GM21737 (cell line): ENCODE measurements at regions not wholly inside any gene's neighbourhood (a gene's known extent, or its start where the extent isn't known, plus 50 kb on each side); places are given as distances from the start of the nearest gene placed in this dataset.
"Not testable (repeated sequence)": the region's sequence is repeated elsewhere in the genome, so short reads cannot be mapped to it uniquely, and the experiment has no call there.

Source experiments
- ATAC-seq: cut with Tn5 transposase; IDR thresholded peaks from one replicate; pipeline ENCODE4 v1.9.1; 2021; ENCODE audit warnings: mild to moderate bottlenecking, moderate library complexity; ENCODE audit not compliant: unreplicated experiment

DNA sequence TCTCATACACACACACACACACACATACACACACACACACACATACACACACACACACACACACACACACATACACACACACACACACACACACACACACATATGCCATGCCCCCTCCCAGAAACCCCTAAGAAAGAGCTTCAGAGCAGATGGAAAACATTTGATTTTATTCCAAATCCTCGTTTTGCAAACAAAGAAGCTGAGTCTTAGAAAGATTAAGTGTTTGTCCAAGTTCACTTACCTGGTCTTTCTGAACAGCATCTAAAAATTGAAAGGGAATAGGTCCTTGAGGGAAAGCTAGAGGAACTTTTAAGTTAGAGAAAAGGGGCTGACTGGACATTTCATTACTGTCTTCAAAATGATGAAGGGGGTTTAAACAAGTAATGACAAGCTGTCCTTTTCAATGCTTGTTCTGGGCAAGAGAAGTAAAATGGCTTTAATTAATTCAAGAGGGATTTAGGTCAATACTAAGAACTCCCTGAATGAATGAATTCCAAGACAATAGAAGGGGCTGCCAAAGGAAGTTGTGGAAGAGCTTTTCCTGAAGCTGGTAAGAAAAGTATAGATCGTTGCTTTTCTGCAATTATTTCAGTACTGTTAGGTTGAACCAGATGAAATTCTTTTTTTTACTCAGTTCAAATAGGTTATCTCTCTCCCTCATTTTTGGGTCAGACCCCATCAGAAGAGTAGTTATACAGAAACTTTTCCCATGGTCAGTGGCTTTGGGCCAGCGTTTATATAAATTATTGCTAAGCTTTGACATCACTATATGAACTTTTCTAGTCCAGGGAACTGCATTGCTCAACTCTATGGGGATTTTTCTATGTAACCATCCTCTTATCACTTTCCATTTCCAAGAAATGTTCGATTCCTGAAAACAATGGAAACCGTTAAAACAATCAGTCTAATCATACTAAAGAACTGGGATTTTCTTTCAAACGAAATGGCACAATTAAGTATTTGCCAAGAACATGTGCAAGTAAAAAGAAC, 261.4 kb downstream of the MTERF1 start:
- ATAC-seq, result no peak

DNA sequence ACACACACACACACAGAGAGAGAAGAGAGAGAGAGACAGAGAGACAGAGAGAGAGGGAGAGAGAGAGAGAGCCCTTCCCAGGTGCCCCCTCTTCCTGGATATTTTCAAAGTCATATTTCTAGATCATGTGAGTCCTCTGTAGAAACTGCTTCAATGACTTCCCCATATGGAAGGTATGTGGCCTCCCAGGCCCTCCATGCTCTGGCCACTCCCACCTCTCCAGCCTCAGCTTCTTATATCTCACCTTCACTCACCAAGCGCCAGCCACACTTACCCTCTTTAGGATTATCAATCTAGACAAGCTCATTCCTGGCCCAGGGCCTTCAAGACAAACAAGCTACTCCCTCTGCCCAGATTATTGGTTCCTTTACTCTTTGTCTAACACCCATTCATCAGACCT, 259.7 kb downstream of the MTERF1 start:
- no peak for ATAC-seq

DNA sequence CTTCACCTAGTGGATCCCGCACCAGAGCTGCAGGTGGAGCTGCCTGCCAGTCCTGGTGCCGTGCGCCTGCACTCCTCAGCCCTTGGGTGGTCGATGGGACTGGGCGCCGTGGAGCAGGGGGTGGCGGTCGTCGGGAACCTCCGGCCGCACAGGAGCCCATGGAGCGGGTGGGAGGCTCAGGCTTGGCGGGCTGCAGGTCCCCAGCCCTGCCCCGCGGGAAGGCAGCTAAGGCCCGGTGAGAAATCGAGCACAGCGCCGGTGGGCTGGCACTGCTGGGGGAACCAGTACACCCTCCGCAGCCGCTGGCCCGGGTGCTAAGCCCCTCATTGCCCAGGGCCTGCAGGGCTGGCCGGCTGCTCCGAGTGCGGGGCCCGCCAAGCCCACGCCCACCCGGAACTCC, 253.2 kb downstream of the MTERF1 start:
- ATAC-seq, result not testable (repeated sequence)

DNA sequence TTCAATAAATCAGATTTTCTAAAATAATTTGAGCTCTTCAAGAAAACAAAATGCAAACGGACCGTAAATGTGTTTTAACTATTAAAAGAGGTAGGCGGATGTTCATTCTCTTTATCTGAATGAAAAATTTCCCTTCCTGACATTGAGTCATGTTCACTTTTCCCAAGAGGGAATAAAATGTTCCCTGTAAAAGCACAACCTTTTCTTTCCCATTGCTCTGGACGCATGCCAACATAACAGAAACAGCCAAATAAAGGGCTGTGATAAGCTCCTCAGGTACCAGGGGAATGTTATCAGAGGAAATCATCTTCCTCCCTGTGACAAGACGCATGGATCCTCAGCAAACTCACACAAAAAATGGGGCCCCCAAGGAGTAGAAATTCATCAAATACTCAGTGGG, 251.8 kb downstream of the MTERF1 start:
- ATAC-seq, result no peak

DNA sequence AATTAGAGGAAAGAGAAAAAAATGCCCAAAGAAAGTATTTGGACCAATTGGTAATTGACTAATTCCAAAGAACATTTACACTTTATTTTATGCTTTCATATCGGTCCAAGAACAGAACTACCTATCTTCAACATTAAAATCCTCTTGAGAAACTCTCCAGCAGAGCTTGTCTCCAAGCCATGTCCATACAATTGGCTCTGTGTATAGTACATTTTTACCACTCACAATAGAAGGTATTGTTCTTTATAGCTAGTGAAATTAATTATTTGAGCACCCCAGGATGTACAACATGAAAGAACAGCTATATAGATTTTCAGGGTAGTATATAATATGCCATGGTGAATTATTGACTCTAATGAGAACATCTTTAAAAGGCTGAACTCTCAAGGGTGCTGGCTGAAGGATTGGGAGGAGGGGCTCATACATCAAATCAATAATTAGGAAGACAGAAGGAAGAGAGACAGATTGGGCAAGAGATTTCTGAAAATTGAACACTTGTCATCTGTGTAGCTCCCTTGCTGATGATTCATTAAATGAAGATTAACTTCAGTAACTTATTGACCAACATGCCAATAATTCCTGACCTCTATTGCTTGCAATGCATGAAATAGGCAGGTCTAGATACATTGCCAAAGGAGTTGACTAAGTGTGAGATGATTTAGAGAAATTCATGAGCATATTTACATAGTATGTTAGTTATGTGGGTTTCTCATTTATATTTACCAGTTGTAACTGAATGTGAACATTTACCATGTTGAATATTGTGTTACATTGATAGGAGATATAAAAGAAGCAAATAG, 249.7 kb downstream of the MTERF1 start:
- no peak for ATAC-seq

DNA sequence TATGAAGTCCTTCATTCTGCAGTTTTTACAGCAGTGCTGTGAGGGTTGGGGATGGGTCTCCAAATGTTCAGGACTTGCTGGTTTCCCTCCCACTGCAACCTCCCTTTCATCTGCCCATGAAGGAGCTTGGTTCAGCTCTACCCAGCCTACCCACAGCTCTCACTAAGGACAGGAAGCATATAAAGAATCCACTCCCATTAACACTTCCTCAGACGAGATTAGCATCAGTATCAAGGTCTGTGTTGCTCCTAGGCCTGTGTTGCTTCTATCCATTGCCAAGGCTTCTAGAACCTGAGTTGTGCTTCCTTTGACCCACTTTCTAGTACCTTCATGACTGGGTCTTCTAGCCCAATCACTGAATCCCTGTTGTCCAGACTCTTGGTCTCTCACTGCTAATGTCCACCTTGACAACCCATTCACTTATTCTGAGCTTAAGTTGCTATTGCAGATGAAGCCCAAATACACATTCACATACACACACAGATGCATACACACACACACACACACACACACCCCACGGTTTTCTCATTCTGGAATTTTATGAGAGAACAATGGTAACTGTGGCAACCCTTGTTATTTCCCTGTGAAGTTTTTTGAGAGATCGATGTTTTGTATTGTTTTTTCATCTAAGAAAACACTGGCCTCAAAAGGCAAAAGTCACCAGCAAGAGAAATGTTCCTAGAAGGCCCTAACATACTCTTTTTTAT, 248.1 kb downstream of the MTERF1 start:
- no peak for ATAC-seq

DNA sequence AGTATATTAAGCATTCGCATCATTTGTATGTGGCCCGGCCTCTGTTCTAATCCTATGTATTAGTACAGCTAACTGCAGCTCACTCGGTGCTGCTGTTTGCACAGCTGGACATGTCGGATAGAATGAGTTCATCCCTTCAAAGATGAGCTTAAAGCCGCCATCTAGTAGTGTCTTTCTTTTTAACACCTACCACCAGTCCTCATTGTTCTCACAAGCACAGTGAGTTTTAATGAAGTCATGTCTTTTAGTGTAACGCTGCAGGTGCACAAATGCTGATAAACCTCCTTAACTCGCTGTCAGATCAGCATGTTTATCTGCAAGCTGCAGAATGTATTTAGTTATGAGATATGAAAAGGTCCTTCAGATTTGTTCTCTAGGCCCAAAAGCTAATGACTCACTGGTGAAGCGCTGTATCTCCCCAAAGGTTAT, 247.5 kb downstream of the MTERF1 start:
- no peak for ATAC-seq

DNA sequence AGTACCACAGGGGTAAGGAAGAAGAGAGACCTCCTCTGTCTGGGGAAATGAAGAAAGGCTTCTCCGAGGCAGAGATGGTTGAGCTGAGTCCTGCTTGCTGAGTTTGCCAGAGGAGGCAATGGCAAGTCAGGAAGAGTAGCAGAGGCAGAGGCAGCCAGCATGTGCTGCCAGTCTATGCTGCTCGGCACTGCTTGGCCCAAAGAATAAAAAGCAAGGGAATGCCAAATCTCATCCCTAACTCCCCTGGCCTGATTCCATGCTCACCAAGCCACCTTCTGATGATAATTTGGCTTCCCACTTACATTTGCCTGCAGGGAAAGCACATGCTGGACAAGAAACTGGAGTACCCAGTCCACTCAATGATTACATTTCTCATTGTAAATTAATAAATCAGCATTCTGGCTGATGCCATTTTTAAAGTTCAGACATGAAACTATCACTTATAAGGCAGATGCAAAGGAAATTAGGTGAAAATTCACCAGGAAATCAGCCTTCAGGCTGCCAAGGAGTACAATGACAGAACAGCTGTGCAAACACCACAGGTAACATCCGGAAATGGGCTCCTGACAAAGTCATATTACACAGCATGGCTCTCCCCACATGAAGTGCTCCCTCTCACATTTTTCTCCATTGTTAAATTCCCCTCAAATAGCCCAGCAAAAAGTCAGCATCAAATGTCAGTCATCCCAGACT, 245.9 kb downstream of the MTERF1 start:
- ATAC-seq, result no peak

DNA sequence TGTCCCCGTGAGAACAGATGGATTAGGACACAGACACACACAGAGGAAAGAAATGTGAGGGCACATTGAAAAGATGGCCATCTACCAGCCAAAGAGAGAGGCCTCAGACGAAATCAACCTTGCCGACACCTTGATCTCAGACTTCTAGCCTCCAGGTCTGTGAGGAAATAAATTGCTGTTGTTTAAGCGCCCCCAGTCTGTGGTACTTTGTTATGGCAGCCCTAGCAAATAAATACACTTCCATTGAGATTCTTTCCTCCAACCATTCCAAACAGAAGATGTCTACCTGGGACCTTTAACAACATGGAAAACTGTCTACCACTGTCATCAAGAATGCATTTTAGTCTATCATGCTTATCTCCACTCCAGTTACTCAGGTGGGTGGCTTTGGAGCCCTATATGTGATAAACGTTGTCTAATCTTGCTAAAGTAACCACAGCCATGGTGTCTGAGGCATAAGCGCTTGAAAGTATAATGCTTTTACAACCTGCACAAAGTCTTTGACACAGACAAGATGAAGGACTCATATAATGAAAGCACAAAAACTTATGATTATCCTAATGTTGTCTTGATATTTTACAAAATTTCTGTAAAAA, 244.3 kb downstream of the MTERF1 start:
- no peak for ATAC-seq

DNA sequence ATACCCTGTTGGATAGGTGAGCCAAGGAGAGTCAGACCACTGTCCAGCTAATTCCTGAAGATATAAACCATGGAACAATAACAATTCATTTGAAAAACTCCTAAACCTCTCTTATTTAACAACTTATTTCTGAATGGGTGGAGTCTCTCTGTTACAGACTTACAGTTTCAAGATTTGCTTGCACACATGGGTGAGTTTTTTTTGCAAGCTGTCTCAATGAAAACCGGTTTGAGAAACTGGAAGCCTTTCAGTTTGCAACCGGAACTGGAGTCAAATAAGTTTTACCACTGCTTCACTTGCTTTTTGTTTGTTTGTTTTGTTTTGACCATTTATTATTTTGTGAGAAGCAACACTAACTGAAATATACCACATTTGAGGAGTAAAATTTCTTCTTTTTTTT, 243.8 kb downstream of the MTERF1 start:
- ATAC-seq, result no peak

DNA sequence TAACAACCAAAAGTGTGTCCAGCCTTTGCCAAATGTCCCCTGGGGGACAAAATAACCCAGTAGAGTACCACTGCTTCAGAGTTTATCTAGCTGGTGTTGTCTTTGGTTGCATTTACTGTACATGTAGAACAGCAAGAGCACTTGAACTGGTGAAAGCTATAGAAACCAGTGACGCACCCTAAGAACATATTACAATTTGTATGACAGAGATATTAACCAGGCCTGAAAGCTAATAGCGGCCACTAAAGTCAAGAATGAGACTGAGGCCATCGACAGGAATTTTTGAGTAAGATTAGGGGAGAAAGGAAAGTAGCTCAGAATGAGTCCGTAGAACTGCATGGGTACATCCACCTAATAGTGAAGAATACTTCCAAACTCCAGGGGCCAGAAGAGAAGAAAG, 236.2 kb downstream of the MTERF1 start:
- no peak for ATAC-seq

DNA sequence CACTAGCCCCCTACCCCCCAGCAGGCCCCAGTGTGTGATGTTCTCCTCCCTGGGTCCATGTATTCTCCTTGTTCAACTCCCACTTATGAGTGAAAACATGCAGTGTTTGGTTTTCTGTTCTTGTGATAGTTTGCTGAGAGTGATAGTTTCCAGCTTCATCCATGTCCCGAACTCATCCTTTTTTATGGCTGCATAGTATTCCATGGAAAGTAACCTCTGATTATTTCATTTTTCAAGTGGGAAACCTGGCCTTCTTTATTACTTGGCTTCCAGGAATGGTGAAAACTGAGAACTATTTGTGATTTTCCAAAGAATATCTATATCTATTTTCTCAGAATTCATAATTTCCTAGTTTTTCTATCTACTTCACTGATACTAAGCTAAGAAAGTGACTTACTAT, 235.0 kb downstream of the MTERF1 start:
- no peak for ATAC-seq

DNA sequence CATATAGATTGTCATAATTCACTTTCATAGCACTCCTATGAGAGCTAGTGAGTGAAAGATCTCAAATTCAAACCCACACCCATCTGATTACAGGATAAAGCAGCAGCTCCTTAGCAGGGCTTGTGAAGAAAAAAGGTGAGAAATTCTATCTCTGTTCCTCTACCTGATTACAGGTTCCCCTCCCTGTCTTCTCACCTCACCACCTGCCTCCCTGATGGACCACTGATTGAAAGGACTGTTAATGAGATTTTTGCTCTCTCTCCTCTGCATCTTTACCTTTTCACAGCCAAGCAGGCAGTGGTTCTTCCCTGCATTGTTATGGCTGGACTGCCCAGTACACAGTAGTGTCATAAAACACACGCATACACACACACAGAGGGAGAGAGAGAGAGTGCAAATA, 228.5 kb downstream of the MTERF1 start:
- ATAC-seq, result no peak

DNA sequence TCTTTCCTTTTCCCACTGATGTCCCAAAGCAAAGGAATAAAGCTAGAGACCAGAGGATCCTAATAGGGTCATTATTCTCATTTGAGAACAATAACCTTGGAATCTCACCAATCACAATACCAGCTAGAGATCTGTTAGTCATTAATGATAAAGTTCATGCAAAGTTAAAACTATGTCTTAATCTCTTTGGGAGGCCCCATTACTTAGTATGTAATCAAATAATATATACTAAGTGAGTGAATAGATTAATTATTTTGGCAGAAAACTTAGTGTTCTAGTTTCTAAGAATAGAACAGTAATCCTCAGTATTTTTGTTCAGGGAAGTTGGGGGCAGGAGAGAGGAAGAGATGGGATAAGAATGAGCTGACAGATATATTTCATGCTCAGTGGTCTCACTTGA, 227.2 kb downstream of the MTERF1 start:
- no peak for ATAC-seq

DNA sequence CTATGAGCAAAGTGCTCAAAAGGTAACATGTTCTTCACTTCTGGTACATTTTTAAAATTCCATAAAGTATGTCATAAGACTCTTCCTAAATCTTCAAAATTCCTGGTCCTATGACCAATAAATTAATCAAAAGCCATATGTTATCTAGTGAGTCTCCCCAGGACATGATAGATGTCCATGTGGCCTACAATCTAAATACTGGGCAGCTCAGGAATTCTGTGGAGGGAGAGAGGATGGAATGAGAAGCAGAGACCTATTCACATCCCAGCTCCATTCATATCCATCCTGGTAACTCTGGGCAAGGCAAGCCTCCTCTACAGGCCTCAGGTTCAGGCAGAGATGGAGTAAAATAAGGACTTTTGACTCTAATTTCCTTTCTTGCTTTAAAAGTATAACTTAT, 224.8 kb downstream of the MTERF1 start:
- ATAC-seq, result no peak

DNA sequence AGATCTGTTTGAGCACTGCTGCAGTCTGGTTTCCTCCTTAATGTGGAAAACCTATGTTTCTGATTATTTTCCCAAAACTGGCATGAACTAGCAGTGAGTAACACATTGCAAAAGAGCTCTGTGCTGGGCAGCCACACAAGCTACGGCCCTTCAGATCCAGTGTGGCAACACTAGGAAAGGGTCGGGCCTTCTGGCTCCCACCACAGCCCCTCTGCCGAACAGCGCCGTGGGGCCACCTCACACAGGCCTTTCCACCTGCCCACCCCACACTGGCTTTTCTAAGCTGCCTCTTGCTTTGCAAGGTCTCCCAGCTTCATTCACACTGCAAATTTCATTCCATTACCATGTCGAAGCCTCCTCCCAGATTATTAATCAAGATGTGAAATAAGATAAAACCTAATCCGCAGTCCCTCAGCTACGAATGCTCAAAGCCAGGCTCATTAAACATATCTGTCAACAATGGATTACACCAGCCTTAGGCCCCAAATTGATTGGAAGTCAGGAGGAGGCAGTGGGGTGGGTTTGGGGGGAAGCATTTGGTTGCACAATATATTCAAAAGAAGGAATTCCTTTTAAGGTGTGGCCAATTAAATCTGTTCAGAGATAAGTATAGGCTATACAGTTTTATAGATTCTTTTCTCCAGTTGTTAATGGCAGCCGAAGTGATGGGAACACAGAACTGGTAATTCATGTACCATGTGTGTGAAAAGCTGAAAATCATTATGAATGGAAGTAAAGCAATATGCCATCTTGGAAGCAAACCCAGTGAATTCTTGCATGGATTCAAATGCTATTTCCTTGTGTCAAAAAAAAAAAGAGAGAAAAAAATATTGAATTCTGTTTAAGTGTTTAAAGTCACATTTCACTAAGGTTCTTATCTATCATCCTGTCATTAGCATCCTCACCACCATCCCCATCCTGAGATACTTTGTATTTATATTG, 223.7 kb downstream of the MTERF1 start:
- no peak for ATAC-seq

DNA sequence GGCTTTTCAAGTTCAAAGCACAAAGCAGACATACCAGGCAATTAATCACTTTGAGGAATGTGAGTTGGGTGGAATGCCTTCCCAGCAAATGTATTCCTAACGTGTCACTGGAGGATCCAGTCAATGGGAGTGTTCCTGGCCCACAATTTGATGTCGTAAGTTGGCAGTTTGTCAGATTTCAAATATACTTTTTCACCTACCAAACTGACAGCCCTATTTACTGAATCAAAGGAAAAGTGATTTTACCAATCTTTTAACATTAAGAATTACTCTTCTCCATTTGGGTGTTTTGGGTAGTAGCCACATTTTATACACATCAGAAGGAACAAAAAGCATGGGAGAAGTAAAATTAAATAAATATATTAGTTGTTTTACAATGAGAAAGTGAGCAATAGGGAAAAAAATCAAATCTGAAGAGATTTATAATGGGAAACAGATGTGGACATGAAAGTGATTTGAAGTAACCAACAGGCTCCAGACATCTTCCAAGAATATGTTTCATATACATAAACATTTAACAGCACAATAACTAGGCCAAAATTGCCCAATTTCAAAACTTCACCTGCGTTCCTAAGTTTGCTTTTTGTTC, 222.9 kb downstream of the MTERF1 start:
- ATAC-seq, result no peak

DNA sequence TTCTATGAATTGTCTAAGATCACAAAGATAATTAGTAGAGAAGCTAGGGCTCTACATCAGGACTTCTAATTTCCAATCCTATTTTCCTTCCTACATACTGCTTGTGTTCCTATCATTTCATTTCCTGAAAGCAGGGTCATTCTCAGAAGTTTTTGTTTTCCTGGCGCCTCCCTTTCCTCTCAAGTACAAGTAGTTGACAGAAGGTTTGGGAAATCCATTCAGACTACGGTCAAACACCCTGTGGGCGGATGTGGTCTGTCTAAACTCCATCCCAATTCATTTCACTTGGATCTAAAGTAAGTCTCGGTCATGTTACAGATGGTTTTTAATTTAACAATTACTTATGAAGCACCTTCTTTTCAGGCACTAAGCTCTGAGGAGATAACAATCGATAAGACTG, 221.4 kb downstream of the MTERF1 start:
- ATAC-seq, result no peak
